NT2/D1 (cell line): ENCODE measurements at regions not wholly inside any gene's neighbourhood (a gene's known extent, or its start where the extent isn't known, plus 50 kb on each side); places are given as distances from the start of the nearest gene placed in this dataset.

Experiments
- DNase-seq: peaks from one replicate; pipeline ENCODE4 v3.0.0-alpha.2; 2011; ENCODE audit warnings: low read depth, low spot score
- H3K27me3 ChIP-seq: 2 replicates; pipeline ENCODE4 v1.6.0; 2011; ENCODE audit warnings: mild to moderate bottlenecking; ENCODE audit not compliant: insufficient read length, insufficient read depth
- H3K36me3 ChIP-seq: 2 replicates; pipeline ENCODE4 v1.6.1; 2011; ENCODE audit warnings: mild to moderate bottlenecking, low read length, mixed read lengths; ENCODE audit not compliant: insufficient read depth, insufficient read length
- H3K4me1 ChIP-seq: 2 replicates; pipeline ENCODE4 v1.5.1; 2011; ENCODE audit not compliant: insufficient read depth, insufficient read length
- H3K4me3 ChIP-seq: 2 replicates; pipeline ENCODE4 v1.5.1; 2011; ENCODE audit warnings: low read depth; ENCODE audit not compliant: insufficient read length
- H3K9ac ChIP-seq: 2 replicates; pipeline ENCODE4 v1.6.0; 2011; ENCODE audit warnings: low read depth; ENCODE audit not compliant: insufficient read length
- H3K9me3 ChIP-seq: 2 replicates; pipeline ENCODE4 v1.5.1; 2011; ENCODE audit warnings: mild to moderate bottlenecking, low read length; ENCODE audit not compliant: insufficient read depth
- SUZ12 ChIP-seq: IDR thresholded peaks from 2 replicates; pipeline ENCODE4 v1.6.1; 2011; ENCODE audit not compliant: insufficient read length, insufficient read depth; ENCODE audit errors: extremely low read depth
- YY1 ChIP-seq: IDR thresholded peaks from 2 replicates; pipeline ENCODE4 v1.6.1; 2011; ENCODE audit not compliant: insufficient read length, insufficient read depth
- ZNF274 ChIP-seq: IDR thresholded peaks from 2 replicates; pipeline ENCODE4 v1.6.1; 2011; ENCODE audit warnings: mild to moderate bottlenecking, low read depth, low read length

- no peak for DNase-seq
- H3K9ac ChIP-seq: no peak overlapping the region
- TF ChIP-seq ZNF274 (no peak), SUZ12 (no peak), YY1 (no peak)
- no peaks in the 10 kb centered on the region for H3K9me3 ChIP-seq
- H3K36me3 ChIP-seq: no peaks in the 10 kb centered on the region
- no peaks in the 10 kb centered on the region for H3K27me3 ChIP-seq
- H3K4me3 ChIP-seq: no peak overlapping the region
- peaks cover 3% of the 10 kb centered on the region for H3K4me1 ChIP-seq
Measured at GRCh38 chr11:27242591-27242990, 120.4 kb downstream of the CCDC34 start.

DNA sequence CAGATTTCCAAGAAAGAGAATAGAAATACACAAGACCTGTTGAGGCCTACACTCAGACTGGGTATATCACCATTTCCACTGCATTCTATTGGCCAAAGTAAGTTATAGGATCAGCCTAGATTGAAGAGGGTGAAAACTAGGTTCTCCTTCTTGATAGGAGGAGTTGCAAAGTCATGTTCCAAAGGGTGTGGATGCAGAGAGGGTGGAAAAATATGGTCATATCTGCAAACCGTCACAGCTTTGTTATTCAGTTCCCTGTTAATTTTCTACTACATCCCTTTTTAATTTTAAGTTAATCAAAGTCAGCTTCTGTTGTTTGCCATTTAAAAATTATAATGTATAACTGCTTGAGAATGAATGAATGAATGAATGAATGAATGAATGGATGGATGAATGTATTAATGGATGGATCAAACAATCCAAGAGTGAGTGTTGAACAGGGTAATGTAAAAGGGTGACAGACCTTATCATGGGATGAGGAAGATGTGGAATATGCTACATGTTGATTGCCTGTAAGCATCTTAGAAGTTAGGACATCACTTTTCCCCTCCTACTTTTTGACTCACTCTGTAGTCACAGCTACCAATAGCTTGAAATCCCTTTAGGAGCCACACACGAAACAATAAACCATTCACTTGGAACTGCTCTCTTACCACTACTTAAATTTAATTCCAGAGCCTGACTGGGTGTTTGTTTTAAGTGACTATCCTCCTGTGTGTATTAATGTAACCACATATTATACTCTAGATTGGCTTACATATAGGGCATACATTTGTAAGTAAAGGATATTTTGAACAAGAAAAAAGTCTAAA is 121.5 kb downstream of the CCDC34 start:
- Histone ChIP-seq H3K4me3 (no peak overlapping the region), H3K4me1 (peaks cover 3% of the 10 kb centered on the region), H3K9ac (no peak overlapping the region), H3K27me3 (no peaks in the 10 kb centered on the region), H3K9me3 (no peaks in the 10 kb centered on the region), H3K36me3 (no peaks in the 10 kb centered on the region)
- DNase-seq: no peak
- TF ChIP-seq ZNF274 (no peak), YY1 (no peak), SUZ12 (no peak)

DNA sequence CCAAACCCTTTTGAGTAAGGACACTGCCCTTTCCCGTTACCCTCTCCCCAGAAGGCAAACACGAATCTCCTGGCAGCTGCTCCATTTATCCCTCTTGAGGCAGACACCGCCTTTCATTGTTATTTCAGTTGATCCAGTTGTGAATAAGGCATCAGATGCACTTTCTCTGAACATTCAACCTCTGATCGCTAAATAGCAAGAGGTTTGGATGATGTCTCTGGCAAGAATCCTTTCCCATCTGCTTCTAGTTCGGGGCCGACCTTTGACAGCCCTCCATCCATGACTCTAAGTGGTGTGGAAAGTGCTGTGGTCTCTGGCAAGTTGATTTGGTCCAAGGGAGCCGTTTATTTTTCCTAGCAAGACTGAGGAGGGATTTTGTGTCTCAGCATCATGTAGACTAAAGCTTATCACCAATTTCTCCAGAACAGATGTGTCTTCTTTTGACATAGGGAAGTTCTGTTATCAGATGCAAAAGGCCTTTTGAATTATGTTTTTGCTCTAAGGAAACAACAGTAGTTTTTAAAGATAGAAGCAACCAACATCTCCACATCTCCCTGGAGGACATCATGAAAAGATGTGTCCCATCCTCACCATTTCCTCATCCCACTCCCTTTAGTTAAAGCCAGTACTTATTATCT is 123.6 kb downstream of the CCDC34 start:
- no peaks in the 10 kb centered on the region for H3K27me3 ChIP-seq
- H3K4me3 ChIP-seq: no peak overlapping the region
- no peak overlapping the region for H3K9ac ChIP-seq
- no peak for DNase-seq
- no peaks in the 10 kb centered on the region for H3K36me3 ChIP-seq
- TF ChIP-seq YY1 (no peak), SUZ12 (no peak), ZNF274 (no peak)
- H3K9me3 ChIP-seq: no peaks in the 10 kb centered on the region
- peaks cover 3% of the 10 kb centered on the region for H3K4me1 ChIP-seq

DNA sequence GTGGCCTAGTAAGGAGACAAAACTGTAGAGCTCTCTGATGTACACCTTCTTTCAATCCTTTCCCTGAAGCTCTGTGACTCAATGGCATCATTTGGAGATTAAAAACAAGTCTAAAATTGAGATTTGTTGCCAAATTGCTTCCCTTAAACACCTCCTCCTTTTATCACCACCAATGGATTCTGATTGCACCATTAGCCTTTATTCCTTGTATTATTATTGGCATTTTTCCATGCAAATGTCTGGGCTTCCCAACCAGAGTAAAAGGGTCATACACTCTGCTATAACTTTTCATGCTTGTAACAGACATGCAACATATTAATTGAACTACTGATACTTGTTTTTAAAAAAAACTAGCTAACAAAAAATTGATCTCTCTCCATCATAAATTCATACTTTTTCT is 124.2 kb downstream of the CCDC34 start:
- Histone ChIP-seq H3K4me1 (peaks cover 3% of the 10 kb centered on the region), H3K27me3 (no peaks in the 10 kb centered on the region), H3K9ac (no peak overlapping the region), H3K36me3 (no peaks in the 10 kb centered on the region), H3K4me3 (no peak overlapping the region), H3K9me3 (no peaks in the 10 kb centered on the region)
- TF ChIP-seq SUZ12 (no peak), ZNF274 (no peak), YY1 (no peak)
- no peak for DNase-seq

DNA sequence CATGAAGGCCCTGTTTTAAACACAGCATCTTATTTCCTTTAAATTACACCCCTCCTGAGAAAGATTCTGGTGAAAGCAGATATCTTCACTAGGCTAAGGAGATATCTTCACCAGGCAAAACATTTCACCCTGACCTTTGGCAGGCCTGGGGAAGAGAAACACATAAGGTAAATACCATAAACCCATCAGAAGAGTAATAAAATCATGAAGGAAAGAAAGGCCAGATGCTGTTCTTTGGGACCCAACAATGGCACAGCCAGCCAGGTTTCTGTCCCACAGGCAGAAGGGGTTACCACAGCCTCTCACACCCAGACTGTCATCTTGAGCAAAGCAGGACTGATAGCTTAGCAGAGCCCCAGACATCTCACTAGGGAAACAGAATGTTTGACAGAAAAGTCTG is 125.4 kb downstream of the CCDC34 start:
- Histone ChIP-seq H3K27me3 (no peaks in the 10 kb centered on the region), H3K4me1 (no peaks in the 10 kb centered on the region), H3K4me3 (no peak overlapping the region), H3K9ac (no peak overlapping the region), H3K36me3 (no peaks in the 10 kb centered on the region), H3K9me3 (no peaks in the 10 kb centered on the region)
- no peak for DNase-seq
- no peak for TF ChIP-seq ZNF274
- TF ChIP-seq SUZ12: no peak
- TF ChIP-seq YY1: no peak

DNA sequence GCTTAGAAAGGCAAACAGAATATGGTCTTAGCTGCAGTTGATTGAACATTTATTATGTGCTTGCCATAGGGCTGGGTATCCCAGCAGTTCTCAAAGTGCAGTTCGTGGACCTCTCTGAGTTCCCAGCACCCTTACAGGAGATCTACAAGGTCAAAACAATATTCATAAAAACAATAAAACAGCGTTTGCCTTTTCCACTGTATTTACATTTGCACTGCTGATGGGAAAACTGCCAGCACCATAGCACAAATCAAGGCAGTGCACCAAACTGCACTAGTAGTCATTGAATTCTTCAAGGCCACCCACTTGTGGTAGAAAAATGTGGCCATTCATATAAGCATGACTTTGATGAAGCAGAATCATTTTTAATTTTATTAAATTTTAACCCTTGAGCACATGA is 128.1 kb downstream of the CCDC34 start:
- Histone ChIP-seq H3K27me3 (no peaks in the 10 kb centered on the region), H3K9me3 (no peaks in the 10 kb centered on the region), H3K36me3 (no peaks in the 10 kb centered on the region), H3K9ac (no peak overlapping the region), H3K4me1 (no peaks in the 10 kb centered on the region), H3K4me3 (no peak overlapping the region)
- TF ChIP-seq SUZ12 (no peak), YY1 (no peak), ZNF274 (no peak)
- no peak for DNase-seq

GRCh38 chr11:27234043-27234668 is 128.9 kb downstream of the CCDC34 start:
- Histone ChIP-seq H3K9ac (no peak overlapping the region), H3K4me1 (no peaks in the 10 kb centered on the region), H3K4me3 (no peak overlapping the region), H3K9me3 (no peaks in the 10 kb centered on the region), H3K36me3 (no peaks in the 10 kb centered on the region), H3K27me3 (no peaks in the 10 kb centered on the region)
- no peak for DNase-seq
- TF ChIP-seq YY1 (no peak), ZNF274 (no peak), SUZ12 (no peak)
